Astrocyte of the cerebellum (primary cell): ENCODE measurements at regions not wholly inside any gene's neighbourhood (a gene's known extent, or its start where the extent isn't known, plus 50 kb on each side); places are given as distances from the start of the nearest gene placed in this dataset.

Source experiments
- DNase-seq: peaks from one replicate; pipeline ENCODE4 v3.0.0-alpha.2; 2011; ENCODE audit warnings: low read depth
- H3K4me3 ChIP-seq: 2 replicates; pipeline ENCODE4 v1.5.1; 2011; ENCODE audit warnings: mild to moderate bottlenecking, low read depth, low read length, moderate library complexity
- CTCF ChIP-seq: IDR thresholded peaks from 2 replicates; pipeline ENCODE4 v1.5.1; 2012; ENCODE audit warnings: low read length, low read depth, moderate library complexity, mild to moderate bottlenecking; ENCODE audit errors: missing control alignments
- in situ Hi-C: cut with HindIII; loops from 2 replicates; pipeline ENCODE4 v1.10.0; 2017; ENCODE audit warnings: low sequenced_read_pairs

GRCh38 chr15:81987628-81988027 is 58.2 kb downstream of the MEX3B start:
- DNase-seq: no peak
- TF ChIP-seq CTCF: no peak
- in situ Hi-C loops: no loop called here
- no peak overlapping the region for H3K4me3 ChIP-seq

GRCh38 chr15:81983497-81983896 is 62.3 kb downstream of the MEX3B start:
- in situ Hi-C loops: no loop called here
- H3K4me3 ChIP-seq: no peak overlapping the region
- DNase-seq: no peak
- no peak for TF ChIP-seq CTCF

GRCh38 chr15:81982808-81983207 is 63.0 kb downstream of the MEX3B start:
- H3K4me3 ChIP-seq: no peak overlapping the region
- no peak for DNase-seq
- no peak for TF ChIP-seq CTCF
- in situ Hi-C loops: no loop called here

- DNase-seq: no peak
- in situ Hi-C loops: no loop called here
Observed at GRCh38 chr15:81981908-81982307, 63.9 kb downstream of the MEX3B start.

GRCh38 chr15:81977464-81977863 is 68.4 kb downstream of the MEX3B start:
- no peak for DNase-seq
- TF ChIP-seq CTCF: no peak
- no peak overlapping the region for H3K4me3 ChIP-seq
- in situ Hi-C loops: no loop called here

More at GRCh38 chr15:81981908-81982307, 63.9 kb downstream of the MEX3B start:
- no peak for TF ChIP-seq CTCF
- no peak overlapping the region for H3K4me3 ChIP-seq

DNA sequence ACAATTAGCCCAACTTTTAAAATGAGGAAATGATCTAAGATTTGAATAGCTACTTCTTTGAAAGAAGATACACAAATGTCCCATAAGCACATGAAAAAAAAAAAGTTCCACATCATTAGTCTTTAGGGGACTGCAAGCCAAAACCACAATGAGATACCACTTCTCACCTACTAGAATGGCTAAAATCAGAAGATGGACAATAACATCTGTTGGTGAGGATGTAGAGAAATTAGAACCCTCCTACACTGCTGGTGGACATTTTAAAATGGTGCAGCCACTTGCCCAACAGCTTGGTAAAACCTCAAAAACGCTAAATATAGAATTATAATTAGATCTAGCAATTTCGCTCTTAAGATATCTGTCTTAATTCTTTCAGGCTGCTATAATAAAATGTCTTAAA is 77.1 kb downstream of the MEX3B start:
- no peak overlapping the region for H3K4me3 ChIP-seq
- no peak for TF ChIP-seq CTCF
- in situ Hi-C loops: no loop called here
- no peak for DNase-seq

DNA sequence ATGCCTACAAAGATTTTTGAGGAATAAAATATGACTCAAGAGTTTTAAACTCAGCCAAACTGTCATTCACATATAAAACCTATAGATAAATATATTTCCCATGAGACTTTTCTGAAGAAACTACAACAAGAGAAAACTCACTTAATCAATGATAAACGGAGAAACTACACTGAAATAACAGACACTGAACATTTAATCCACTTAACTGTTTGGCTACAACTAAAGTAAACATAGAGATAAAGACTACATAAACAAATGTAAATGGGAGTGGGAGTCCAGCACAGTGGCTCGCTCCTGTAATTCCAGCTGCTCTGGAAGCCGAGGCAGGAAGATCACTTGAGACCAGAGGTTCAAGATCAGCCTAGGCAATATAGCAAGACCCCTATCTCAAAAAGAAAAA is 79.2 kb downstream of the MEX3B start:
- no peak overlapping the region for H3K4me3 ChIP-seq
- in situ Hi-C loops: no loop called here
- TF ChIP-seq CTCF: no peak
- no peak for DNase-seq
